ENCODE measurements at regions not wholly inside any gene's neighbourhood (a gene's known extent, or its start where the extent isn't known, plus 50 kb on each side); places are given as distances from the start of the nearest gene placed in this dataset.

DNA sequence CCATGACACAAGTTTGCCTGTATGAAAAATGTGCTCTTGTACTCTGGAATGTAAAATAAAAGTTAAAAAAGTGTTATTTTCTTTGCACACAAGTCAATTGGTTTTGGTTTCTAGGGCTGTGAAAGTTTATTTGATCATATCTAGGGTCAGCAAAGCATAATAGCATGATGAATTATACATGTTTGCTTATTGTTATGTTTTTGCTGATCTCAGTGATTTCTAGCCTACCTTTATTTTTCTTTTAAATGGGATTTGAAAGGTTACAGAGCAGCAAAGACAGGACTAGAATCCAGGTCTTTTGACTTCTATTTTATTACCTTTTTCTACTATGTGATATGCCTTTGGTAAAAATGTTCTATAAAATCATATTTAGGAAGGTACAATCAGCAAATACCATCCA is 481.0 kb downstream of the PRR32 start:
- TF ChIP-seq POLR2AphosphoS5 (IDR thresholded peaks at IDR 0.05; ENCODE audit: low read depth, low read length) (no peak), POLR2A (IDR thresholded peaks at IDR 0.05; ENCODE audit: low read depth, low read length) (no peak), TAF1 (IDR thresholded peaks at IDR 0.05; ENCODE audit: low read depth, low read length) (no peak), SPI1 (IDR thresholded peaks at IDR 0.05; ENCODE audit: low read depth, low read length) (no peak), PAX5 (IDR thresholded peaks at IDR 0.05; ENCODE audit: insufficient read depth, low read length, severe bottlenecking) (no peak), POU2F2 (IDR thresholded peaks at IDR 0.05; ENCODE audit: low read depth, low read length) (no peak)

Measured in GM12891 (cell line).